DMS153 (cell line): ENCODE measurements at regions not wholly inside any gene's neighbourhood (a gene's known extent, or its start where the extent isn't known, plus 50 kb on each side); places are given as distances from the start of the nearest gene placed in this dataset.

ENCODE experiments used
- DNase-seq: peaks from one replicate; lab custom pipeline; 2025; lab: John Stamatoyannopoulos, UW

DNA sequence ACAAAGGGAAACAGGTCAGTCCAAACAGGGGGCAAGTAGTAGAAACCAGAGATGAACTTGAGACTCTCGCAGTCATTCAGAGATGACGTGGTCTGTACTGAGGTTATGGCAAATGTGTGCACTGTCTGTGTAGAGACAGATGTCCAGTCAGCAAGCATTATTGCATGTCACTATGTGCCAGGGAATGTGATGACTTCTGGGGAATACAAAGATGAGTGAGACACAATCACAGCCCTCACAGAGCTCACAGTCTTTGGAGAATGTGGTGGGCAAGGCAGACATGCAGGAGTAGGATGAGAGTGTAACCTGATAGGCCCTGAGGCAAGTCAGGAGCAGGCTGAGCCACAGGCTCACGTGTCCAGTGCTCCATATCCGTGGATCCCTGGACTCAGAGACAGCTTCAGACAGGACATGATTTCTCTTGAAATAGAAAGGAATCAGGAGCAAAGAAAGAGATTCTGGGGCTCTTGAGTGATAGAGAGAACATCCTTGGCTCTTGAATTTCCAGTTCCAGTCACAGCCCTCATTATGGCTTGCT lies 550.7 kb downstream of the ETS1 start:
- no peak for DNase-seq

DNA sequence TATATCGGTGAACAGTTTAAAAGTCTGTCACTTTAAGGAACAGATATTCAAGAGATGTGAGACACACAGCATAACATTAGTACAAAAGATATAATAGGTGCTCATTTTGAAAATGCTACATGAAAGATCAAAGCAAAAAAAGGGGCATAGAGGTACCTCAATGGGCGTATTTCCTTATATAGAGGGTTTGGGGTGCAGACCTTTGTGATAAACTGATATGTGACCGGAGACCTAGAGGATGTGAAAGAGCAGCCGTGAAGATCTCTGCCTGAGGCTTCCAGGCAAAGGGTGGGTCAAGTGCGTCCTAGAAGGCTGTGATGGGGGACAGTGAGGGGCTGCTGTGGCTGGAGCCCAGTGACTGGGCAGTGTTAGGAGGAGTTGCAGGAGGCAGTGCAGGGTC lies 551.4 kb downstream of the ETS1 start:
- no peak for DNase-seq

DNA sequence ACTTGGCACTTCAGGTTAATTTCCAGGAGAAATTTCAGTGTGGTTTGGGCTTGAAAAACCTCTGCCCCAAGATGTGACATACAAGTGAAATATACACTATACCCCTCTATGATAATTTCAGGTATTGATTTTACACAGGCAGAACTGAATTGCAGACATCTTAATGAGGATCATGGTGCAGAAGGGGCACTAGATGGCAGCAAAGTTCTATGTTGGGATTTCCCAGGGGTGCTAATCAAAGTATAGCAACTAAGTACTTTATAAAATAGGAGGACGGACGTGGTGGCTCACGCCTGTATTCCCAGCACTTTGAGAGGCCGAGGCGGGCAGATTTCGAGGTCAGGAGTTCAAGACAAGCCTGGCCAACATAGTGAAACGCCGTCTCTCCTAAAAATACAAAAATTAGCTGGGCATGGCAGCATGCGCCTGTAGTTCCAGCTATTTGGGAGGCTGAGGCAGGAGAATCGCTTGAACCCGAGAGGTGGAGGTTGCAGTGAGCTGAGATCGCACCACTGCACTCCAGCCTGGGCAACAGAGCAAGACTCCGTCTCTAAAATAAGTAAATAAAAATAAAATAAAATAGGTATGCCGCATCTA lies 555.7 kb downstream of the ETS1 start:
- peak; percentile 62 for DNase-seq

DNA sequence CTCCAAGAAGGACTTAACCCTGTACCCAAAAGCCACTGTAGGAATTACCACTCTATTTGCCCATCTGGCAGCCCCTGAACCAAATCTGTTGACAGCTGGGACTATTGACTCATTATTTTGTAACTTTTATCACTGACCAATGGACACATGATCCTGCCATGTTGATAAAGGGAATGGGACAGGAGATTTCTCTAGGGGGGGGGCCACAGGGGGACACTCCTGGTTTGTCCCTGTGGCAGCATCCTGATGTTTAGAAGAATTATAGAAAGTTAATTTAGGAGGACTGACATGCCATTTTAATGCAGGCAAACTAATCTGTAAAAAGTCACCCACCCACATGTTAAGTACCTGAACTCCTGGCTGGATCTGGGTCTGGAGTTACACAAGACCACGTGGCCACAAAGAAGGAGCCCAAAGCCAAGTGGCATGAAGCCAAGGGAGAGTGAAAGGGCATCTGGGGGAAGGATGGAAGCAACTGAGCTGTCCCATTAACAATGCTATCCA lies 558.1 kb downstream of the ETS1 start:
- no peak for DNase-seq

DNA sequence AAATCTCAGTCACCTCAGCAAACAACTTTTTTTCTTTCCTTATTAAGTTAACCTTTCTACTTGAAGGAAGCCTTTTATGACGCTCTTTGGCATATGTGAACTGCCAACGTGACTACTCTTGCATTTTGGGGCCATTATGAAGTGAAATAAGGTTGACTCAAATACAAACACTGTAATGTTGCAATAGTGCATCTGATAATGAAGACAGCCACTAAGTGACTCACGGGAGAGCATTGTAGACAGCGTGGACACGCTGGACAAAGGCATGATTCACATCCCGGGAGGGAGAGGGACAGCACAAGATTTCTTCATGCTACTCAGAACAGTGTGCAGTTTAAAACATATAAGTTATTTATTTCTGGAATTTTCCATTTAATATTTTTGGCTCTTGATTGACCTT lies 560.8 kb downstream of the ETS1 start:
- no peak for DNase-seq

DNA sequence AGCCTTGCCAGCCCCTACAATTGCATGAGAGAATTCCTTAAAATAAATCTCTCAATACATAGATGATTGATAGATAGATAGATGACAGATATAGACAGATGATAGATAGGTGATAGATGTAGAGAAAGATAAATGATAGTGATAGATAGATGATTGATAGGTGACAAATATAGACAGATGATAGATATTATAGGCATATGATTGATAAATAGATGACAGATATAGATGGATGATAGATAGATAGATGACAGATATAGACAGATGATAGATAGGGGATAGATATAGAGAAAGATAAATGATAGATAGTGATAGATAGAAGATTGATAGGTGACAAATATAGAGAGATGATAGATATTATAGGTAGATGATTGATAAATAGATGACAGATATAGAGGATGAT lies 564.6 kb downstream of the ETS1 start:
- no peak for DNase-seq

DNA sequence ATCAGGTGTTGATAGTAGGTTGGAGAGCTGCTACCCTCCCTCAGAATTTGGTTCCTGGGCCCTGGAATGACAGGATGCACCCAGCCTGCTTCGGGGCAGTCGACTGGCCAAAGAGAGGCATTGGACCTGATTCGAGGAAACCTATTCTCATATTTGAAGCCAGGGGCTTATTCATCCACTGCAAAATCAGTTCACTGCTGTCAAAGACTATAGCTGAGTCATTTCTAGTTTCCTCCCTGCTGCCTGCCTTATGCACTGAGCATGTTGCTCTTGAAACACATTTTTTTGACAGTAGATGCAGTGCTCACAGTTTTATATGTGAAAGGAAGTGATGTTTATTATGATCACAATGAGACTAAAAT lies 565.4 kb downstream of the ETS1 start:
- no peak for DNase-seq

DNA sequence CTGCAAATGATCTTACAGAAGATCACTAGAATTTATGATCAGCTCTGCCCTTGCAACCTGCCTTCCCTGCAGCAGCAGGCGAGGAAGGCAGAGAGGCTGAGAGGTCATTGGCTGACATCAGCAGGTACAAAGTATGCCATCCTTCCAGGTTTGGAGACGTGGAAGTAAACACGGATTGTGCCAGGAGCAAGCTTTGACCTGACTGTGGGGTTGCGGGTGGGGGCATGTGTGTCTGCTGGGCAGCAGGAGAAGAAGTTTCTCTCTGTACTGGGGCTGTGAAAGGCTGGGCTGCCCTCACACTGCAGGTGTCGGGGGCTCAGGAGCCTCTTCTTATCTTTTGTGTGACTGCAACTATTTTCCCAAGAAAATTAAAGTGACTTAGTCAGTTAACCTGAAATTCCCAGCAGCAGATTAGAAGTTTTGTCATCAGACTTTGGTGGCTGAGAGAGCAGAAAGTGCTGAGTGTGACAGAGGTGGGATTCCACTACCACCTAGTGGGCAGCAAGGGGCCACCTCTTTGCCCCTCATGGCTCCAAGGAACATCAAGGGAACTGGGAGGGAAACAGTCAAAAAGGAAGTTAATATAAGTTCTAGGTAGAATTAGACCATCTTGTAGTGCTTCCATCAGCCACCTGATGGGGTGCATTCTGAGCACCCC lies 565.9 kb downstream of the ETS1 start:
- DNase-seq: no peak

DNA sequence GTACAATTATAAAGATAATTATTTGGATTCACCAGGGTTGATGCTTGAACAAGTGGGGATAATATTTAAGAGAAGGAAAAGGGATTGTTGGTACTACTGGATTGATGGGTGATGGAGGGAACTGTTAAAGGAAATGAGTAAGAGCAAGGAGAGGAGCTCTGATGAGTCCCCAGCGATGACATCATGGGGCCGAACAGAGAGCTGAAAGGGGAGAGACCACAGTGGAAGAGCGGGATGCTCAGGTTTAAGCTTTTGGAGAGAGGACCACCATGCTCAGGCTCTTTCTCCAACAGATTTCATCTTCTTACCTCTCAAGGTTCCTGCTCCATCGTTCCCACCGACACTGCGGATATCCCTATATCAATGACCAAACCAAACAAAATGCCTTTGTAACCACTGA lies 568.7 kb downstream of the ETS1 start:
- DNase-seq: no peak

DNA sequence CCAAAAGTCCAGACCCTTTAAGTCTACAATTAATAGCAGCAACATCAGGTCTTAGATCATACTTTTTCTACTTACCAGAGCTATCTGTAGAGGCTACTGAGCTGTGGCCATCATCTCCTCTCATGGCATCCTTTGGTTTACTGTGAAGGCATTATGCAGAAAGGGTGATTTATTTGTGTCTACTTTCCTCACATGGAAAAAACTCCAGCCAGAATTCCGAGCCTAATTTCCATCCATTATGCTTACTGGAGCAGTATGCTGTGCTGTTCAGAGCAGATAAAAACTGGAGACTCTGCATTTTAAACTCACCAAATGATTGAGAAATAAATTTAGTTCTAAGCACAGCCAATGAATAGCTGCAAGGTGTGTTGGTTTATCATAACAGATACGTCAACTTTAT lies 581.8 kb downstream of the ETS1 start:
- no peak for DNase-seq

DNA sequence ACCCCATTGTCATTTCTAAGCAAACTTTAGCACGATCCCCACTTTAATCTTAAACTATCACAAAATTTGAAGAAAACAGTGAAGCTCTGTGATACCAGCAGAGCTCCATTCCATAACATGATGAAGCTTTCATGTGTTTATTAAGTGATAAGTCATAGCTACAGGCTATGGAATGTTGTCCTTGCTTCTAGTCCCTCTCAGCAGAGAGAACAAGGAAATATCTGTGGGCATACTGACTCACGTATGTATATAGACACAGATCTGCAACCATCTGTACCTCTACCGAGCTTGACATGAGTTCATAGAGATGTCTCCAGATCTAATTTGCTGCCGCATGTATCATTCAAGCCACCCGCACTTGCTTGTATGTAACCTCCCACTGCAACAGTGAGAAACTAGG lies 588.9 kb downstream of the ETS1 start:
- DNase-seq: no peak

DNA sequence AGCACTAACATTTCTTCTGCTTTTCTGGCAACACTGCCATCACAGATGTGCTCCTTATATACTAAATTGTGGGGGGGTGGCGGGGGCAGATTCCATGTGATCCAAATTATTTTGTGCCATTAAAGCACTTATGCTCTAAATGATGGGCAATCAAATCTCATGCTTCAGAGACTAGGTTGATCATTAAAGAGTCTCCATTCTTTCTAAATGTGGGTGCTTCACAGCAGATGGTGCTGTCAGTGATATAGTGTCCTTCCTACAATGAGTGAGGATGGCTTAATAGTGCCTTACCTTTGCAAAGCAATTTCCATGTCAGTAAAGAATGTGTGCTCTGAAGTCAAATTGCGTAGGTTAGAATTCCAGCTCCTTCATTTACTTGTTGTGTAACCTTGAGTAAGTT lies 589.8 kb downstream of the ETS1 start:
- no peak for DNase-seq

DNA sequence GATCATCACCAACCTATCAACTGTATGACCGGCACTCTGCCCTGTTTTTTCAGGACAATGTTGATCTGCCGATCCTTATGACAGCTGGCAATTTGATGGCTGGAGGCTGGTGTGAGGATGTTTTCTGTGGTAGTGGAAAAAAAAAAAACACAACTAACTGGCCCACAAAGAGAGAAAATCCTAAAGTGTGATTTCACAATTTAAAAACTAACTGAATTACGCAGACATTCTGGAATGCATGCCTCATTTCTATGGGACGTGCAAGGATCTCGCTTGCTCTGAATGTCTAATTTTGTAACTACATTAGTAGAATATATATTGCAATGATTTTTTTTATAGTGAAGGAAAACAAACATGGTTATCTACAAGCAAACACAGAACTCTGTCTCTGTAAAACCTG lies 590.5 kb downstream of the ETS1 start:
- DNase-seq: no peak

DNA sequence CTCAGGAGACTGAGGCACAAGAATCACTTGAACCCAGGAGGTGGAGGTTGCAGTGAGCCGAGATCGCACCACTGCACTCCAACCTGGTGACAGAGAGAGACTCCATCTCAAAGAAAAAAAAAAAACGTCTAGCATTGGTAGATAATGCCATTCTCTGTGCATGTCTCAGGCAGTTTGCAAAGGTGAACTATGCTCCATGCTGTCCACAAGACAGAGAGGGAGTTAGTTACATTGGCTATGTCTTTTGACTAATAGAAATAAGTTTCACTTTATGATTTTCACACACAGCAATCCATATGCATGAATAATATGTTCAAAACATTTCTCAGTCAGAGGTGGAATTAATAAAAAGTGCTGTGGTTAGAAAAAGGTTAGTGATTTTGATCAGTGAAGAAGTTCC lies 591.4 kb downstream of the ETS1 start:
- no peak for DNase-seq

DNA sequence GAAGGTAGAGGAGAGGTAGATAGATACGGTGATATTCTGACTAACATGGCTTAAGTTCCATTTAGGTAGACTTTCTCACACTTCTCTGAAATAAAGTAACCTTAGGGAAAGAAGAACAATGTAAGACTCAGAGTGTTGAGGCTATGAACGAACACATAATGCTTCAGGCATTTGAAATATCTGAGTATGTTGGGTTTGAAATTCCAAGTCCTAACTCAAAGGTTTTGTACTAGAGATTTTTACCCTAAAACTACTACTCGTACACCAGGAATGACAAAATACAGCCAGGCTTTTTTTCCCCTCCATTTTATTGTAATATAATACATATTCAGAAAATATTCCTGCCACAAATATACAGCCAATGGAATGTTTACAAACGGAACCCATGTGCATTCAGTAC lies 592.6 kb downstream of the ETS1 start:
- DNase-seq: no peak

DNA sequence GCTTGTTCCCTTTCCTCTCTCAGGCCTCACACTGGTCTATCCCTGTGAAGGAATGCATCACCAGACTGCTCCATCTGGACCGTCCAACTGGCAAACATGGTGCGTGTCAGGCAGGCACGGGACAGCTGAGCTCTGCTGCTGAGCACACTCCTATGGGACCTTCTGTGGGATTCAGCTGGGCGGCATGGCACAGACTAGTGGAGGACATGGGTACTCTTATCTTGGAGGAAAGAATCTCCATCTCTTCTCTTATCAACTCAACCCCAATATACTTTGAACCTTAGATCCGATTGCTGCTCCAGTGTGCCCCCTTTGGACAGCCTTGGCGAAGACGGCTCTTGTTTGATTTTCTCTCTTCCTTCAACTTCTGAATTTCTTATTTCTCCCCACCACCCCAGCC lies 593.6 kb downstream of the ETS1 start:
- no peak for DNase-seq

DNA sequence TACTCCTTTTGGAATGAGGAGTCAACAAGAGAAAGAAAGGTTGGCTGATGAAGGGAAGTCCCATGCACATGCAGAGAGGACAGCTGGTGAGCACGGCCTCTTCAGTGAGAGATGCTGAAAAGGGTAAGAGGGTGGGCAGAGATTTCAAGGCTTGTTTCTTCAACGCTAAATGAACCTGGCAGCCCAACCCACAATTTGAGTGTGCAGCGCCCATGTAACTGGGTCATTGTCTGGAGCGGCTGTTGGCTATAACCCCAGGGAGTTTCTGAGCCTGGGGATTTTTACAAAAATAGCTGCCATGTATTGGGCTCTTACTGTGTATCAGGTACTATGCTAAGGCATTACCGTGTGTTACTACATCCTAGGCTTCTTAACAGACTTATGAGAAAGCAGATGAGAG lies 594.1 kb downstream of the ETS1 start:
- no peak for DNase-seq

DNA sequence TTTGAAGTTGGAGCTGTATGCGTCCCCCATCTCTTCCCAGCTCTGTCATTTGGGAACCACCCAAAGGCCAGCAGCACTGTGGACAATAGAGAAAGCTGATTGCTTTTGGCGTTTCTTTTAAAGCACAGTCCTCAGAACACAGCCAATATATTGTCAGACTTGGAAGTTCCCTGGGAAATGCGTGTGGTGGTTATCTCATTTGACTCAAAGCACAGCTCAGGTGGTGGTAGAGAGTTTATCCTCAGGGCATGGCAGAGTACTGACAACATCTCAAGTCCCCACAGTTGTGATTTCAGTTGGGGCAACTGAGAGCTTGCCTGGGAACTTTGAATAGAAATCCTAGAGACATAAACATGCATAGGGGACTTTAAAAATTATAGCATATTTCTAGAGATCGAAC lies 601.3 kb downstream of the ETS1 start:
- DNase-seq: no peak

DNA sequence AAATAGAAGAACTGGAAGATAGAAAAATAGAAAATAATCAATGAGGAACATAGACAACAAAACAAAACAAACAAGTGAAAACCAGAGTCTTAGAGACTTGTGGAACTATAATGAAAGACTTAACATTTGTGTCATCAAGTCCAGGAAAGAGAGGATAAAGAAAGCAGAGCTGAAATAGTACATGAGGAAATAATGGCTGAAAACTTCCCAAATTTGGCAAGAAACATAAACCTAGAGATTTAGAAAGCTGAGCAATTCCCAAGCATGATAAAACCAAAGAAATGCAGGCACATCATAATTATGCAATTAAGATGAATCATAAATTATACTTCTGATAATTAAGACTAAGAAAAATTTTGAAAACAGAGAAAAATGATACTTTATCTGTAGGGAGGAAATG lies 614.5 kb downstream of the ETS1 start:
- no peak for DNase-seq

DNA sequence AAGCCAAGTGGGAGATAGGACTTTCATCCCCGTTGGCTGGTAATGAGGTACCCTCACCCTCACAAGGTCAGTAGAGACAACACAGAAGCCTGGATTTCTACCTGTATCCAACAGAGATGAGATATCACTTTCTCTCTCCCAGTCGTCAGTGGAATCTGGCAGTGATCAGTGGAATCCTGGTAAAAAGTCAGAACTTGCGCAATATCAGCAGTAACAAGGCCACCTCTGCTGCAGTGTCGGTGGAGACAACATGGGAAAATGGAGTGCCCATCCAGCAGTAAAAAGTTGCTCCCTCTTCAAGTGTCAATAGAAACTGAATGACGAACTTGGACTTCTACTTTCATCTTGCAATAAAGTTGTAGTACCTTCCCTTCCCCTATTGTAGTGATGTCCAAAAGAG lies 615.9 kb downstream of the ETS1 start:
- DNase-seq: no peak

DNA sequence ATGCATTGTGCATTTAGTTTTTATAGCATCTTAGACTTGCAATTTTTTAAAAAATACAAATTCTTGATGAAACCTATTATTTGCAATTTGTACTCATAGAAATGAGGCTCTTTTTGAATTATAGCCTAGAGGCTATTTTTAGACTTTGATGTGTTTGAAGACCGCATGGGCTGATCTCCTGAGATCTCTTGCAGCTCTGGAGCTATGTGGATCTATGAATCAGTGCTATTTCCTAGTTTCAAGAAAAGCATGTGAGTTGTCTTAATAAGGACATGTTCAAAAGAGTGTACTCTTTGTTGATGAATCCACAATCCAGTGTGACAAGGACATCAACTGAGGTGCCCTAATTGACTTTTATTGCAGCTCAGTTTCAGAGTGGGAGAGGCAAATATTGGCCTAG lies 620.5 kb downstream of the ETS1 start:
- DNase-seq: no peak

DNA sequence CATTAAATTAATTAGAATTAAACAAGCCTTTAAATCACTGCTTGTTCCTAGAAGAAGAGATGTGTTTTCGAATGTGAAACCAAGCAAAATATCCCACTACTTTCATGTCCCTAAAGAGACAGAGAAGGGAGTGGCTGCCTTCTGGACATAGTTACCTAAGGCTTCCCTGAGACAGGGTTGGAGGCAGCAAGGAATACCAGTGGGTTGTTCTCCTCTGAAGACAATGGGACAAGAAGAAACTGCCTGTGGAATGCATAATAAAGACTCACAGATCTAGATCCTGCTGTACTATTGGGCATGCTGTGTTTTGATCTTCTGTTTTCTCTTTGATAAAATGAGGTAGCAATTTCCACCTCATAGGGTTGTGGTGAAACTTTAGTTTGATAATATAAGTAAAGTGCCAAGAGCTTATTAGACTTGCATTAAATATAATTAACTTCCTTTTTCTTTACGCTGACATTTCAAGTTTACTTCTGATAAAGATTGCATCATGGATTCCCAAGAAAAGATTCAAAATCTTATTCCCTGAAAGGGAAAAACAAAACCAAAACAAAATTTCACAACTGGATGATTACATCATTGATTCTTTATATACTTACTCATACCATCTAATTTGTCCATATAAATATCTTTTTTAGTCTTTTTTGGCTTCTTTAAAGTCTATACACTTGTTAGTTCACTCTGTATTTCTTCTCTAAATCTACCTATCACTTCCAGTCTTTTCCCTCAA lies 621.3 kb downstream of the ETS1 start:
- no peak for DNase-seq

DNA sequence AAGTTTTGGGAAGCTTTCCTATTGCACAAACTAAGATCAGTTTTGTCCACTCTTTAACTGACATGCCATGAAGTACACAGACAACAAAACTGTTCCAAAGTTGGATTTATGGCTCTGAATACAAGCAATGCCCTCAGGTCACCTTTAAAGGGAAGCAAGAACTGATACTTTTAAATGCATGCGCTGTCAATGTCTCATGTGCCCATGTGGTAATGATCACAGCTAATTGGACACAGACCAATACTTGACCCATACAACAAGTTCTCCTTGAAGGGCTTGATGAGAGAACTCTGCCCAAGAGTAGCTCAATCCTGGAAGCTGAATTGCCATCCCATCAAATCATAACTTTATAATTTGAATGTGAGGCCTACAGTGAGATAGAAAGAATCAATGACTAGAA lies 624.9 kb downstream of the ETS1 start:
- DNase-seq: no peak
